ENCODE measurements at regions not wholly inside any gene's neighbourhood (a gene's known extent, or its start where the extent isn't known, plus 50 kb on each side); places are given as distances from the start of the nearest gene placed in this dataset.

DNA sequence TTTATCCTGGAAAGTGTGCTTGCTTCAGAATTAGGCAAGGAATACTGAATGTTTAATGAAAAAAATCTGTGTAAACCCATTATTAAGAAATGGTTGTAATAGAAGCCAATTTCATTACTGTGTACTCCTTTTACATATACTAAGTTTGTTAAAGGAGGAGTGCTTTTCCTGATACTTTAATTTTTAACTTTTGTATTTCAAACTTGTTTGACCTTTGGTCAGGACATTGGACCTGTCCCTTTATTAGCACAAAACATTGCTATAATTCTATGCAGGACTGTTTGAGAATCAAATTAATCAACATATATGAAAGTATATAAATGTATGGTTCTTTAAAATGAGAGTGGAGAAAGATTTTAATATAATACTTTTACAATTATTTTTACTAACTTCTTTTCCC is 659.6 kb downstream of the TMTC2 start:
- no peaks in the 10 kb centered on the region for H3K36me3 ChIP-seq
- no peak overlapping the region for H3K27ac ChIP-seq
- H3K27me3 ChIP-seq, result no peaks in the 10 kb centered on the region
- intact Hi-C loops (cut with DNase I; ENCODE audit: low total_unique reads), result no loop called here
- peaks cover 0 to 4% (median 0%) of the 10 kb centered on the region in 4 donors for H3K4me1 ChIP-seq
- TF ChIP-seq CTCF (IDR thresholded peaks at IDR 0.05) (no peak), EP300 (IDR thresholded peaks at IDR 0.05; ENCODE audit: low read depth) (no peak), POLR2A (IDR thresholded peaks at IDR 0.05) (no peak), POLR2AphosphoS5 (IDR thresholded peaks at IDR 0.05) (no peak)
- DNase-seq, result no peak
- in situ Hi-C loops (cut with MboI; ENCODE audit: low pct_ligation_motif_present in 1 of 4, low pct_unique_long_range_greater_than_20kb in 1 of 4, low sequenced_read_pairs in 3 of 4), result no loop called here
- no peak overlapping the region for H3K4me3 ChIP-seq
- no peaks in the 10 kb centered on the region for H3K9me3 ChIP-seq

DNA sequence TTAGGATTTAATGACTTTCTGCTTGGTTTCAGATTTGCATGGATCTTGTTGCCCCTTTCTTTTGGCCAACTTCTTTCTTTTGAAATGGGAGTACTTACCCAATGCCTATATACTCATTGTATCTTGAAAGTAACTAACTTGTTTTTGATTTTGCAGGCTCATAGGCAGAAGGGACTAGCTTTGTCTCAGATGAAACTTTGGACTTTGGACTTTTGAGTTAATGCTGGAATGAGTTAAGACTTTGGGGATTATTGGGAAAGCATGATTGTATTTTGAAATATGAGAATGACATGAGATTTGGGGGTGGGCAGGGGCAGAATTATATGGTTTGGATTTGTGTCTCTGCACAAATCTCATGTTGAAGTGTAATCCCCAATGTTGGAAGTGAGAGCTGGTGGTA is 657.1 kb downstream of the TMTC2 start:
- intact Hi-C loops (cut with DNase I; ENCODE audit: low total_unique reads) (no loop called here), in situ Hi-C loops (cut with MboI; ENCODE audit: low pct_ligation_motif_present in 1 of 4, low pct_unique_long_range_greater_than_20kb in 1 of 4, low sequenced_read_pairs in 3 of 4) (no loop called here)
- peaks cover 0 to 4% (median 0%) of the 10 kb centered on the region in 4 donors for H3K4me1 ChIP-seq
- no peak overlapping the region for H3K27ac ChIP-seq
- no peaks in the 10 kb centered on the region for H3K36me3 ChIP-seq
- no peak for TF ChIP-seq POLR2A (IDR thresholded peaks at IDR 0.05)
- no peak for TF ChIP-seq EP300 (IDR thresholded peaks at IDR 0.05; ENCODE audit: low read depth)
- TF ChIP-seq CTCF (IDR thresholded peaks at IDR 0.05), result no peak
- no peak for TF ChIP-seq POLR2AphosphoS5 (IDR thresholded peaks at IDR 0.05)
- DNase-seq, result no peak
- peaks cover 0 to 4% of the 10 kb centered on the region in 2 donors for H3K9me3 ChIP-seq
- H3K27me3 ChIP-seq, result no peaks in the 10 kb centered on the region
- no peak overlapping the region for H3K4me3 ChIP-seq

DNA sequence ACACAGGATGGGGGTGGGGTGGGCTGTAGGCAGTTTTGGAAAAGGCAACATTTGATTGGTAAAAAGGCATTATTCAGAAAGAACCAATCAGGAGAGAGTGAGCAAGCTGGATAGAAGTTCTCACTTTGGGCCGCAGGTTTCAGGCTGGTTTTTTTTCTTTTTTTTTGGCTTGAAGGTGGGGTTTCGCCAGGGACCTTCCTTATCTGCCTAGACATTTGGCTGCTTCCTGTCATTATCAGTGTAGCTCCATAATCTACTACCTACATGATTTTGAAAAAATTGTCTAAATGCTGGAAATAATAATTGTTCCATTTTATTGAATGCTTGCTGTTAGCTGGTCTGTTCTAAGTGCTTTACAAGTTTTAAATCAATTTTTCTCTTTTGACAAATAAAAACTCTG is 649.0 kb downstream of the TMTC2 start:
- WGBS, 2 donors (ENCODE audit: low coverage in 1 of 2), result 83 to 87% methylated on average over 2 of the region's 2 CpGs
- TF ChIP-seq CTCF (IDR thresholded peaks at IDR 0.05) (no peak), EP300 (IDR thresholded peaks at IDR 0.05; ENCODE audit: low read depth) (no peak), POLR2AphosphoS5 (IDR thresholded peaks at IDR 0.05) (no peak), POLR2A (IDR thresholded peaks at IDR 0.05) (no peak)
- H3K27ac ChIP-seq, result no peak overlapping the region
- no peaks in the 10 kb centered on the region for H3K4me1 ChIP-seq
- no peaks in the 10 kb centered on the region for H3K36me3 ChIP-seq
- H3K27me3 ChIP-seq, result no peaks in the 10 kb centered on the region
- H3K9me3 ChIP-seq, result no peaks in the 10 kb centered on the region
- intact Hi-C loops (cut with DNase I; ENCODE audit: low total_unique reads), result no loop called here
- no peak overlapping the region for H3K4me3 ChIP-seq
- in situ Hi-C loops (cut with MboI; ENCODE audit: low pct_ligation_motif_present in 1 of 4, low pct_unique_long_range_greater_than_20kb in 1 of 4, low sequenced_read_pairs in 3 of 4), result no loop called here
- DNase-seq, result no peak

DNA sequence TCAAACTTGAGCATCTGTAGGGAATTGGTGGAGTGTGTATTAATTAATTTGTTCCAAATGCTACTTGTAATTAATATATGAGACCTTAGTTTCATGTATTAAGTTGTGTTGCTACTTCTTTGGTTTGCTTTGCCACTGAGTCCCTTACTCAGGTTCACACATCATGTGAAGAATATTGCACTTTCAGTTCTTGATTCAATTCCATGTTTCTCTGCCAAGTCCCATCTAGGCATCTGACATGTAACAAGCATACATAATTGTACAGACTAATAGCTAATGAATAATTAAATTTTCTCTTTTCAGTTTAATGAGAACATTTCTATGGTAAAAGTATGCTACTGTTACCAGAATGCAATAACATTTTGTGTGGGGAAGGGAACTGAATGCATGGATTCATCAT is 640.0 kb downstream of the TMTC2 start:
- no peak for DNase-seq
- intact Hi-C loops (cut with DNase I; ENCODE audit: low total_unique reads), result no loop called here
- H3K9me3 ChIP-seq, result no peaks in the 10 kb centered on the region
- H3K4me1 ChIP-seq, result no peaks in the 10 kb centered on the region
- H3K27me3 ChIP-seq, result no peaks in the 10 kb centered on the region
- no peak overlapping the region for H3K27ac ChIP-seq
- H3K36me3 ChIP-seq, result no peaks in the 10 kb centered on the region
- TF ChIP-seq POLR2A (IDR thresholded peaks at IDR 0.05) (no peak), CTCF (IDR thresholded peaks at IDR 0.05) (no peak), POLR2AphosphoS5 (IDR thresholded peaks at IDR 0.05) (no peak), EP300 (IDR thresholded peaks at IDR 0.05; ENCODE audit: low read depth) (no peak)
- in situ Hi-C loops (cut with MboI; ENCODE audit: low pct_ligation_motif_present in 1 of 4, low pct_unique_long_range_greater_than_20kb in 1 of 4, low sequenced_read_pairs in 3 of 4), result no loop called here
- no peak overlapping the region for H3K4me3 ChIP-seq
